CD8-positive, alpha-beta memory T cell (primary cell): ENCODE measurements at regions not wholly inside any gene's neighbourhood (a gene's known extent, or its start where the extent isn't known, plus 50 kb on each side); places are given as distances from the start of the nearest gene placed in this dataset.

ENCODE experiments used
- CTCF ChIA-PET: fragments of 350-600 bp; sonication (Branson Sonifier 250); formaldehyde crosslinking; loops from one replicate; lab custom pipeline; 2021; ENCODE audit warnings: antibody characterized with exemption; lab: Charles Lee
- POLR2A ChIA-PET: fragments of 350-600 bp; sonication (Branson Sonifier 250); formaldehyde crosslinking; loops from one replicate; lab custom pipeline; 2021; ENCODE audit warnings: antibody characterized with exemption; lab: Charles Lee
- DNase-seq, 5 donors: peaks; one replicate each; pipeline versions ENCODE4 v3.0.0 to v3.0.0-alpha.2; 2020 to 2022; ENCODE audit warnings: mixed read lengths in 1 of 5
- H3K27ac ChIP-seq: one replicate; pipeline ENCODE4 v1.7.0; 2013; ENCODE audit warnings: low read depth, mild to moderate bottlenecking, low read length, moderate library complexity
- H3K27me3 ChIP-seq: 2 replicates; pipeline ENCODE4 v1.7.0; 2013; ENCODE audit warnings: low read length, mild to moderate bottlenecking; ENCODE audit not compliant: insufficient read depth, poor library complexity, severe bottlenecking
- H3K36me3 ChIP-seq: 2 replicates; pipeline ENCODE4 v1.7.0; 2013; ENCODE audit warnings: mild to moderate bottlenecking, low read length, moderate library complexity; ENCODE audit not compliant: insufficient read depth
- H3K4me1 ChIP-seq: 2 replicates; pipeline ENCODE4 v1.7.0; 2013; ENCODE audit warnings: mild to moderate bottlenecking, low read length, moderate library complexity; ENCODE audit not compliant: insufficient read depth
- H3K4me3 ChIP-seq: 2 replicates; pipeline ENCODE4 v1.7.0; 2013; ENCODE audit warnings: mild to moderate bottlenecking, low read length
- H3K9me3 ChIP-seq: 2 replicates; pipeline ENCODE4 v1.7.0; 2013; ENCODE audit warnings: mild to moderate bottlenecking, low read length
- H3K27ac Mint-ChIP-seq, 8 donors: one replicate each; pipeline ENCODE4 v1.8.0; 2020 to 2021; ENCODE audit warnings: mixed read lengths in 8 of 8, mild to moderate bottlenecking in 6 of 8, inconsistent platforms in 3 of 8, moderate library complexity in 3 of 8
- H3K27me3 Mint-ChIP-seq, 2 donors: one replicate each; pipeline ENCODE4 v1.8.0; 2020 to 2021; ENCODE audit warnings: mixed read lengths in 2 of 2, mild to moderate bottlenecking in 1 of 2, moderate library complexity in 1 of 2
- H3K36me3 Mint-ChIP-seq, 3 donors: one replicate each; pipeline ENCODE4 v1.8.0; 2020 to 2021; ENCODE audit warnings: mixed read lengths in 3 of 3, inconsistent platforms in 1 of 3, mild to moderate bottlenecking in 1 of 3
- H3K4me1 Mint-ChIP-seq, 3 donors: one replicate each; pipeline ENCODE4 v1.8.0; 2020 to 2021; ENCODE audit warnings: mixed read lengths in 3 of 3, inconsistent platforms in 1 of 3, mild to moderate bottlenecking in 1 of 3
- H3K4me3 Mint-ChIP-seq, 7 donors: one replicate each; pipeline ENCODE4 v1.8.0; 2020 to 2021; ENCODE audit warnings: mixed read lengths in 7 of 7, mild to moderate bottlenecking in 6 of 7, moderate library complexity in 4 of 7, inconsistent platforms in 2 of 7
- H3K9me3 Mint-ChIP-seq, 5 donors: one replicate each; pipeline ENCODE4 v1.8.0; 2020 to 2022; ENCODE audit warnings: mixed read lengths in 5 of 5, mild to moderate bottlenecking in 3 of 5, moderate library complexity in 2 of 5, inconsistent platforms in 1 of 5

GRCh38 chr10:2968401-2969058 is 98.8 kb upstream of the PFKP start:
- H3K9me3 Mint-ChIP-seq, result peaks cover 0 to 3% (median 0%) of the 10 kb centered on the region in 5 donors
- no peak overlapping the region for H3K4me3 Mint-ChIP-seq
- no peaks in the 10 kb centered on the region for H3K9me3 ChIP-seq
- H3K27ac ChIP-seq, result no peak overlapping the region
- H3K4me1 Mint-ChIP-seq, result no peaks in the 10 kb centered on the region
- H3K36me3 Mint-ChIP-seq, result no peaks in the 10 kb centered on the region
- no peaks in the 10 kb centered on the region for H3K4me1 ChIP-seq
- no peaks in the 10 kb centered on the region for H3K36me3 ChIP-seq
- no peak overlapping the region for H3K4me3 ChIP-seq
- H3K27ac Mint-ChIP-seq, result no peak overlapping the region
- ChIA-PET POLR2A (no interaction called here), CTCF (no interaction called here)
- no peak for DNase-seq
- H3K27me3 Mint-ChIP-seq, result peaks cover 6 to 8% of the 10 kb centered on the region in 2 donors
- H3K27me3 ChIP-seq, result no peaks in the 10 kb centered on the region

- H3K4me3 Mint-ChIP-seq, result no peak overlapping the region
- Histone ChIP-seq H3K4me3 (no peak overlapping the region), H3K36me3 (no peaks in the 10 kb centered on the region), H3K4me1 (no peaks in the 10 kb centered on the region), H3K27me3 (no peaks in the 10 kb centered on the region), H3K27ac (no peak overlapping the region), H3K9me3 (no peaks in the 10 kb centered on the region)
- H3K4me1 Mint-ChIP-seq, result no peaks in the 10 kb centered on the region
- H3K27me3 Mint-ChIP-seq, result peaks cover 14 to 17% of the 10 kb centered on the region in 2 donors
- H3K9me3 Mint-ChIP-seq, result peaks cover 0 to 3% (median 0%) of the 10 kb centered on the region in 5 donors
- H3K36me3 Mint-ChIP-seq, result no peaks in the 10 kb centered on the region
- no peak overlapping the region for H3K27ac Mint-ChIP-seq
- no peak for DNase-seq
- ChIA-PET CTCF (no interaction called here), POLR2A (no interaction called here)
Observed at GRCh38 chr10:2966134-2966533, 101.2 kb upstream of the PFKP start.

- H3K27me3 Mint-ChIP-seq, result peaks cover 15 to 19% of the 10 kb centered on the region in 2 donors
- H3K4me1 ChIP-seq, result no peaks in the 10 kb centered on the region
- ChIA-PET CTCF (no interaction called here), POLR2A (no interaction called here)
- no peaks in the 10 kb centered on the region for H3K9me3 ChIP-seq
- H3K27me3 ChIP-seq, result no peaks in the 10 kb centered on the region
- H3K9me3 Mint-ChIP-seq, result peaks cover 0 to 3% (median 0%) of the 10 kb centered on the region in 5 donors
- no peak overlapping the region for H3K4me3 ChIP-seq
- H3K4me3 Mint-ChIP-seq, result no peak overlapping the region
- no peak overlapping the region for H3K27ac Mint-ChIP-seq
- DNase-seq, result no peak
- no peak overlapping the region for H3K27ac ChIP-seq
- no peaks in the 10 kb centered on the region for H3K36me3 ChIP-seq
- no peaks in the 10 kb centered on the region for H3K36me3 Mint-ChIP-seq
- H3K4me1 Mint-ChIP-seq, result no peaks in the 10 kb centered on the region
Observed at GRCh38 chr10:2964632-2965296, 102.6 kb upstream of the PFKP start.

GRCh38 chr10:2963889-2964631 is 103.3 kb upstream of the PFKP start:
- no peak overlapping the region for H3K27ac Mint-ChIP-seq
- H3K9me3 Mint-ChIP-seq, result peaks cover 0 to 3% (median 0%) of the 10 kb centered on the region in 5 donors
- H3K4me3 Mint-ChIP-seq, result no peak overlapping the region
- peaks cover 0 to 2% (median 0%) of the 10 kb centered on the region in 3 donors for H3K36me3 Mint-ChIP-seq
- H3K4me3 ChIP-seq, result no peak overlapping the region
- no peaks in the 10 kb centered on the region for H3K27me3 ChIP-seq
- no peaks in the 10 kb centered on the region for H3K4me1 ChIP-seq
- H3K27ac ChIP-seq, result no peak overlapping the region
- no peaks in the 10 kb centered on the region for H3K9me3 ChIP-seq
- H3K27me3 Mint-ChIP-seq, result peaks cover 18 to 21% of the 10 kb centered on the region in 2 donors
- no peaks in the 10 kb centered on the region for H3K4me1 Mint-ChIP-seq
- POLR2A ChIA-PET, result no interaction called here
- H3K36me3 ChIP-seq, result no peaks in the 10 kb centered on the region
- no peak for DNase-seq
- CTCF ChIA-PET, result no interaction called here

GRCh38 chr10:2962194-2962593 is 105.2 kb upstream of the PFKP start:
- Mint-ChIP-seq H3K27ac (no peak overlapping the region), H3K36me3 (peaks cover 0 to 2% (median 0%) of the 10 kb centered on the region in 3 donors)

GRCh38 chr10:2958659-2959058 is 108.7 kb upstream of the PFKP start:
- CTCF ChIA-PET, result no interaction called here
- POLR2A ChIA-PET, result no interaction called here
- Histone ChIP-seq H3K9me3 (no peaks in the 10 kb centered on the region), H3K4me3 (no peak overlapping the region), H3K4me1 (no peaks in the 10 kb centered on the region), H3K36me3 (no peaks in the 10 kb centered on the region), H3K27ac (no peak overlapping the region), H3K27me3 (no peaks in the 10 kb centered on the region)
- H3K9me3 Mint-ChIP-seq, result peaks cover 0 to 2% (median 0%) of the 10 kb centered on the region in 5 donors
- H3K27me3 Mint-ChIP-seq, result peaks cover 12 to 15% of the 10 kb centered on the region in 2 donors
- H3K36me3 Mint-ChIP-seq, result peaks cover 0 to 2% (median 0%) of the 10 kb centered on the region in 3 donors
- DNase-seq, result no peak
- H3K4me1 Mint-ChIP-seq, result no peaks in the 10 kb centered on the region
- no peak overlapping the region for H3K27ac Mint-ChIP-seq
- no peak overlapping the region for H3K4me3 Mint-ChIP-seq

More at GRCh38 chr10:2962194-2962593, 105.2 kb upstream of the PFKP start:
- Histone ChIP-seq H3K9me3 (no peaks in the 10 kb centered on the region), H3K36me3 (no peaks in the 10 kb centered on the region), H3K27me3 (no peaks in the 10 kb centered on the region), H3K4me1 (no peaks in the 10 kb centered on the region), H3K4me3 (no peak overlapping the region), H3K27ac (no peak overlapping the region)
- DNase-seq, result no peak
- CTCF ChIA-PET, result no interaction called here
- POLR2A ChIA-PET, result no interaction called here
- Mint-ChIP-seq H3K4me1 (no peaks in the 10 kb centered on the region), H3K9me3 (peaks cover 0 to 3% (median 0%) of the 10 kb centered on the region in 5 donors), H3K4me3 (no peak overlapping the region), H3K27me3 (peaks cover 18 to 21% of the 10 kb centered on the region in 2 donors)

GRCh38 chr10:2957785-2958184 is 109.6 kb upstream of the PFKP start:
- H3K27me3 ChIP-seq, result no peaks in the 10 kb centered on the region
- no peaks in the 10 kb centered on the region for H3K4me1 ChIP-seq
- H3K4me3 ChIP-seq, result no peak overlapping the region
- H3K36me3 ChIP-seq, result no peaks in the 10 kb centered on the region
- H3K27ac ChIP-seq, result no peak overlapping the region
- ChIA-PET POLR2A (no interaction called here), CTCF (no interaction called here)
- Mint-ChIP-seq H3K27me3 (peaks cover 17 to 19% of the 10 kb centered on the region in 2 donors), H3K9me3 (peaks cover 0 to 4% (median 0%) of the 10 kb centered on the region in 5 donors), H3K36me3 (peaks cover 0 to 2% (median 0%) of the 10 kb centered on the region in 3 donors), H3K4me1 (no peaks in the 10 kb centered on the region), H3K27ac (no peak overlapping the region), H3K4me3 (no peak overlapping the region)
- no peak for DNase-seq
- no peaks in the 10 kb centered on the region for H3K9me3 ChIP-seq

GRCh38 chr10:2955064-2955463 is 112.3 kb upstream of the PFKP start:
- H3K27ac Mint-ChIP-seq, result no peak overlapping the region
- peaks cover 1 to 9% (median 8%) of the 10 kb centered on the region in 3 donors for H3K4me1 Mint-ChIP-seq
- peaks cover 0 to 2% (median 0%) of the 10 kb centered on the region in 3 donors for H3K36me3 Mint-ChIP-seq
- POLR2A ChIA-PET, result no interaction called here
- H3K4me3 Mint-ChIP-seq, result no peak overlapping the region
- DNase-seq, result no peak
- CTCF ChIA-PET, result no interaction called here
- no peak overlapping the region for H3K4me3 ChIP-seq
- H3K27me3 ChIP-seq, result no peaks in the 10 kb centered on the region
- H3K4me1 ChIP-seq, result no peaks in the 10 kb centered on the region
- no peaks in the 10 kb centered on the region for H3K9me3 ChIP-seq
- H3K9me3 Mint-ChIP-seq, result peaks cover 0 to 4% (median 0%) of the 10 kb centered on the region in 5 donors
- H3K27me3 Mint-ChIP-seq, result peaks cover 15 to 26% of the 10 kb centered on the region in 2 donors
- no peaks in the 10 kb centered on the region for H3K36me3 ChIP-seq
- H3K27ac ChIP-seq, result no peak overlapping the region
